Right cardiac atrium (tissue), 5 donors: ENCODE measurements at regions not wholly inside any gene's neighbourhood (a gene's known extent, or its start where the extent isn't known, plus 50 kb on each side); places are given as distances from the start of the nearest gene placed in this dataset.
A peak's percentile ranks its signal among the peaks of the same experiment; 100 is the strongest.
"Not testable (repeated sequence)": the region's sequence is repeated elsewhere in the genome, so short reads cannot be mapped to it uniquely, and the experiment has no call there.

Source experiments
- ATAC-seq, 2 donors: fragments of 200-7000 bp; cut with Tn5 transposase; one replicate each; pipeline versions ENCODE4 v1.8.0 to v1.9.1; 2020; ENCODE audit warnings: moderate library complexity in 2 of 2, mild to moderate bottlenecking in 1 of 2
- DNase-seq, 3 donors: peaks; one replicate each; pipeline ENCODE4 v3.0.0-alpha.2; 2020
- H3K27ac ChIP-seq: one replicate; pipeline ENCODE4 v1.5.1; 2013; ENCODE audit warnings: mild to moderate bottlenecking, low read length, control low read depth, moderate library complexity
- H3K27me3 ChIP-seq: one replicate; pipeline ENCODE4 v1.6.1; 2013; ENCODE audit not compliant: control insufficient read depth, insufficient read depth
- H3K4me1 ChIP-seq: one replicate; pipeline ENCODE4 v1.6.1; 2013; ENCODE audit warnings: low read length; ENCODE audit not compliant: control insufficient read depth, insufficient read depth
- H3K4me3 ChIP-seq: one replicate; pipeline ENCODE4 v1.5.1; 2013; ENCODE audit warnings: low read length, control low read depth
- H3K9me3 ChIP-seq: one replicate; pipeline ENCODE4 v1.6.1; 2013; ENCODE audit warnings: low read length; ENCODE audit not compliant: control insufficient read depth
- WGBS: extraction: QIAGEN DNeasy Blood & Tissue Kit; methylation state at CpG from one replicate; pipeline ENCODE4 v1.1.7; 2013; 5-methylcytosine and 5-hydroxymethylcytosine counted together
- intact Hi-C, 4 donors: fragments of 100-400 bp; cut with DNase I; formaldehyde crosslinking; loops; one replicate each; pipeline versions ENCODE4 v1.11.0 to v1.14.0; 2022 to 2023
- donor health status: healthy with polysubstance abuse.
- donor health status: DM: no; HTN: yes; CAD: no.
- donor health status: DM: no; HTN: no; CAD: no.
- donor health status: DM: no; HTN: yes; CAD: no; lungs with severe emphysema.
- donor health status: DM: yes; HTN: yes; CAD: no.

DNA sequence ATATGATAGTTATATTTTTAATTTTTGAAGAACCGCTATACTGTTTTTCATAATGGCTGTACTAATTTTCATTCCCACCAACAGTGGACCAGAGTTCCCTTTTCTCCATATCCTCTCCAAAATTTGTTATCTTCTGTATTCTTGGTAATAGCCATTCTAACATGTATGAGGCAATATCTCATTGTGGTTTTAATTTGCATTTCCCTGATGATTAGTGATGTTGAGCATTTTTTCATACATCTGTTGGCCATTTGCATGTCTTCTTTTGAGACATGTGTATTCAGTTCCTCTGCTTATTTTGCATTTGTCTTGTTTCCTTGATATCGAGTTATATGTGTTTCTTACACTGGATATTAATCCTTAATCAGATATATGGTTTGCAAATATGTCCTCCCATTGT, 770.8 kb upstream of the MBL2 start:
- Histone ChIP-seq H3K9me3 (no peaks in the 10 kb centered on the region), H3K27ac (no peak overlapping the region), H3K4me3 (no peak overlapping the region), H3K27me3 (no peaks in the 10 kb centered on the region), H3K4me1 (no peaks in the 10 kb centered on the region)
- DNase-seq (no peak), ATAC-seq (no peak)
- intact Hi-C loops = no loop called here
- 93% methylated on average over 2 of the region's 2 CpGs for WGBS

DNA sequence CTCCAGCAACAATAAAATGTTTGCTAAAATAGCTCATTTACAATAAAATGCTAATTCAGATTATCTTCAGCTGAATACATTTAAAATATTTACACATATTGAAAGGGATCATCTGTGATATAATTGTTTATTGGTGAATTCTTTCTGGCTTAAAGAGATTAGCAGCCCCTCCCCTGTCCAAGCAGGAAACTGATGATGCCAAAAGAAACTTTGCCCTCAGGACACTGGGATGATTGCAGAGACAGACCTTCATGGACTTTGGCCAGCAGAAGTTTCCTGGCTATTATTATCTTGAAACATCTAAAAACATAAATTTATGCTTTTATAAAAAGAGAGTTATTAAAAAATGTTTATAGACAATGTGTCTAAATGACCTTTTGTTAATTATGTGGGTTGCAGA, 764.9 kb upstream of the MBL2 start:
- Histone ChIP-seq H3K9me3 (no peaks in the 10 kb centered on the region), H3K4me3 (no peak overlapping the region), H3K4me1 (no peaks in the 10 kb centered on the region), H3K27ac (no peak overlapping the region), H3K27me3 (no peaks in the 10 kb centered on the region)
- ATAC-seq (no peak), DNase-seq (no peak)
- intact Hi-C loops = no loop called here

DNA sequence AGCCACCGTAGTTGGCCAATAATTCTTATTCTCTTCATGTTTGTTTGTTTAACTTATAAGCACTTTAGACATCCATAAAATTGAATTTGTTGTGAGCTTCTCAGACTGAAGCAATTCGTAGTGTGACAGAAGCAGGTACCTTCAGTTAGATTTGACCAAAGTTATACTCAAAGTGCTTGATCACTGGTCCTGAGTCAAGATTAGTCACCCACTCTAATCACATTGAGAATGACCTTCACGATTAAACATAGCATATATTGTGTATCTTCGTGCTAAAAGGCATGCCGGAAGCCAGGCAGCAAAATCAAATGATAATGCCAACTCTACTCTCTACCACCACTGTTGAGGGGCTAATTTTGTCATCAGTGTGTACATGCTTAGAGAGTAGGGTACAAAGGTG, 763.7 kb upstream of the MBL2 start:
- DNase-seq (no peak), ATAC-seq (no peak)
- intact Hi-C loops = no loop called here
- WGBS = 77% methylated on average over 5 of the region's 5 CpGs
- H3K27me3 ChIP-seq = no peaks in the 10 kb centered on the region
- no peak overlapping the region for H3K4me3 ChIP-seq
- no peaks in the 10 kb centered on the region for H3K9me3 ChIP-seq
- no peak overlapping the region for H3K27ac ChIP-seq
- H3K4me1 ChIP-seq = no peaks in the 10 kb centered on the region

DNA sequence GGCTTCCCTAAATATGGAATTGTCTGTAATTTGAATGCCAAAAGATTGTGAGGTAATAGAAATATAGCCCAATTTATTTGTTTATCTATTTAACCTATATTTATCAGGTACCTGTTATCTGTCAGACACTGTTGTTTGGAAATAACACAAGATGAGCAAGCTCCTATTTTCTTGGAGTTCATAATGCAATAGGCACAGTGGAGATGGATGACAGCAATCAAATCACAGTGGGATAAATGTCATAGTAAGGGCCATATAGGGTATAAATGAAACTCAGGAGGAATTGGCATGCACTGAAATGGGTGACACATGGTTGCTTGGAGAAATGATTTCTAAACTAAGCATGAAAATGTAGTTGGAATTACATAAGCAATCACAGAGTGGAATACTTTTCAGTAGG, 761.8 kb upstream of the MBL2 start:
- intact Hi-C loops = no loop called here
- Histone ChIP-seq H3K27ac (no peak overlapping the region), H3K4me3 (no peak overlapping the region), H3K27me3 (no peaks in the 10 kb centered on the region), H3K9me3 (no peaks in the 10 kb centered on the region), H3K4me1 (no peaks in the 10 kb centered on the region)
- ATAC-seq (no peak), DNase-seq (no peak)

DNA sequence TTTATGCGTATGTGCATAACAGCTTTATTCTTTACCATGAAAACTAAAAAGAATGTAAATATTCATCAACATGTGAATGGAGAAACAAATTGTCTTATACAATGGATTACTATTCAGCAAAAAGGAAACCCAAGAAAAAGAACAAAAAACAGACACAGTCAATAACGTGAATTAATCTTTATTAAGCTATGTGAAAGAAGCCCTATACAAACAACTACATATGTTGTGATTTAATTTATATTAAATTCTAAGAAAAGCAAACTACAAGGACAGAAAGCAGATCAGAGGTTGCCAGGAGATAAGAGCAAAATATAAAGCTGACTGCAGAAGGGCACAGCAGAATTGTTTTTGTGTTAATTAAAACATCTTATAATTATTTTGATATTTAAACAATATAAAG, 756.4 kb upstream of the MBL2 start:
- H3K4me1 ChIP-seq = no peaks in the 10 kb centered on the region
- intact Hi-C loops = no loop called here
- WGBS = 65% methylated on average over 2 of the region's 2 CpGs
- no peak for ATAC-seq
- no peaks in the 10 kb centered on the region for H3K9me3 ChIP-seq
- no peak overlapping the region for H3K27ac ChIP-seq
- H3K27me3 ChIP-seq = no peaks in the 10 kb centered on the region
- H3K4me3 ChIP-seq = no peak overlapping the region
- no peak for DNase-seq

DNA sequence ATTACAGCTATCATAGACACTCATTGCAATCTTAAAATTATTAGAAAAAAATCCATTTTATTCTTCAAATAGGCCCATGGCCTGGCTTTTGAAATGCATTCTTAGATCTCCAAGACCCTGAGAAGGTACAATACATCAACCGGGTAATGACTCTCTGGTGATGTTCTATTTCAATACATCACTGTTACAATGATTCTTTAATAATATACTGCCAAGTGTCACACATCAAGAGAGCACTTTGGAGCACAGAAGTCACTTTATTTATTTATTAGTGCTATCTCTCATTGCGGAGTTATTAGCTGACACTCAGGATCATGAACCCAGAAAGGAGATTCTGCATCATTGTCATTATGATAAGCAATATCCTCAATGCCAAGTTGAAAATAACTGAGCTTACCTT, 748.5 kb upstream of the MBL2 start:
- Histone ChIP-seq H3K27ac (no peak overlapping the region), H3K4me1 (no peaks in the 10 kb centered on the region), H3K4me3 (no peak overlapping the region), H3K27me3 (no peaks in the 10 kb centered on the region), H3K9me3 (no peaks in the 10 kb centered on the region)
- 71% methylated on average over 2 of the region's 2 CpGs for WGBS
- DNase-seq (no peak), ATAC-seq (no peak)
- intact Hi-C loops = no loop called here

DNA sequence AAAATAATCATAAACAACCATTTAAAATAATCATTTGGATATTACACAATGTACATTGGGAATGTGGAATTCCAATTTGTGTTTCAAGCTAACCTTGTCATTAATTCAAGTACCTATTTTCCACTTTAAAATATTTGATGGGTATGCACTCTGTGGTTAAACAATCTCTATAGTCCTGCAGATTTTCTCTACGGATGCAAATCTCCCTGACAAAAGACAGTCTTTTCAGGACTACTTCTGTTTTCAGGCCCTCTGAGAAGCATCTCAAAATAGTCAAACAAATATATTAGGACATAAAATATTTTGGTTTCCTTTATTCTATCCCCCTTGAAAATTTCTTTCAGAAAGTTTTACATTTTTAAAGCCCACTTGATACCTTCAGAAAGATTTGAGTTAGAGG, 735.6 kb upstream of the MBL2 start:
- no peaks in the 10 kb centered on the region for H3K4me1 ChIP-seq
- H3K27me3 ChIP-seq = no peaks in the 10 kb centered on the region
- 65% methylated on average over 1 of the region's 1 CpG for WGBS
- intact Hi-C loops = no loop called here
- DNase-seq (no peak), ATAC-seq (no peak)
- no peak overlapping the region for H3K4me3 ChIP-seq
- no peaks in the 10 kb centered on the region for H3K9me3 ChIP-seq
- no peak overlapping the region for H3K27ac ChIP-seq

DNA sequence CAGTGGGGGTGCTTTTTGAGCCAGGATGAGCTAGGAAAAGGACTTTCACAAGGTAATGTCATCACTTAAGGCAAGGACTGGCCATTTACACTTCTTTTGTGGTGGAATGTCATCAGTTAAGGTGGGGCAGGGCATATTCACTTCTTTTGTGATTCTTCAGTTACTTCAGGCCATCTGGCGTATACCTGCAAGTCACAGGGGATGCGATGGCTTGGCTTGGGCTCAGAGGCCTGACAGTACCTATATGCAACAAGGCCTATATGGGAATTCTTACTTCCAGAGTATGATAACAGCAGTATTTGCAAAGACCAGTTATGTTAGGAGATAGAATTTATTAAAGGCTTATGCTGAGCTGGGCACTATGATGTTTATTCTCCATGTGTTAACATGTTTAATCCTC, 731.9 kb upstream of the MBL2 start:
- H3K27me3 ChIP-seq, intact Hi-C loops, H3K4me1 ChIP-seq, H3K27ac ChIP-seq, ATAC-seq, H3K9me3 ChIP-seq, H3K4me3 ChIP-seq, DNase-seq: not testable (repeated sequence)
- 94% methylated on average over 2 of the region's 2 CpGs for WGBS

DNA sequence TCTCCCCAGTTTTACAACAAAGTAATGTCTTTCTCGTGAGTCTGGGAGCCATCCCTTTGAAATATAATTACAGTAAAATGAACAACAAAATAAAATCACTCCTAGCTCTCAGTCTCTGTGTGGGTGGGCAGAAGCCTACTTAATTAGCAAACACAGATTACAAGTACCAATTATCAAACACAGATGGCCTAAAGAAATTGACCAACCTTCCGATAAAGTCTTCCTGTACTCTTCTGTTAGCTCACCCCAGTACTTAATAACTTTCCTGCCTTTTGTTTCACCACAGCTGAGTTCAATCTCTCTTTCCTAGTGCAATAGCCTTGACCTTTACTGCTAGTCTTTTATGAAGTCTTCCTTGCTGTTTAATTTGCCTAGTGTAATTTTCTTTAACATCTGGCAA, 719.2 kb upstream of the MBL2 start:
- no peak overlapping the region for H3K4me3 ChIP-seq
- H3K9me3 ChIP-seq = no peaks in the 10 kb centered on the region
- intact Hi-C loops = no loop called here
- ATAC-seq (no peak), DNase-seq (no peak)
- no peak overlapping the region for H3K27ac ChIP-seq
- no peaks in the 10 kb centered on the region for H3K27me3 ChIP-seq
- H3K4me1 ChIP-seq = no peaks in the 10 kb centered on the region
- WGBS = 69% methylated on average over 2 of the region's 2 CpGs

DNA sequence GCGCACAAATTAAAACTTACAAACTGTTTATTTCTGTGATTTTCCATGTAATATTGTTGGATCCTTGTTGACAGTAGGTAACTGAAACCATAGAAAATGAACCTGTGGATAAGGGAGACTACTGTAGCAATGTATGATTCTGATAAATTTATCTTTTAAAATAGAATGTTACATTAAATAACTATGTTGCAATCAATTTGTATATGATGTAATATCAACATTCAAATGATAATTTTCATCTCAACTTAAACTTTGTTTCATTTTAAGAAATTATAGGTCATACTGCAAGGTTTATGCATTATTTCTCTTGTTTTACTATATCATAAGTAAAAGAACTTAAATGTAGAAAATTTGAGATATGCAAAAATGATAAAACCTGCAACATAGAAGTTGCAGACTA, 718.0 kb upstream of the MBL2 start:
- Histone ChIP-seq H3K4me1 (no peaks in the 10 kb centered on the region), H3K4me3 (no peak overlapping the region), H3K9me3 (no peaks in the 10 kb centered on the region), H3K27me3 (no peaks in the 10 kb centered on the region), H3K27ac (no peak overlapping the region)
- intact Hi-C loops = no loop called here
- 94% methylated on average over 1 of the region's 1 CpG for WGBS
- DNase-seq (no peak), ATAC-seq (no peak)

DNA sequence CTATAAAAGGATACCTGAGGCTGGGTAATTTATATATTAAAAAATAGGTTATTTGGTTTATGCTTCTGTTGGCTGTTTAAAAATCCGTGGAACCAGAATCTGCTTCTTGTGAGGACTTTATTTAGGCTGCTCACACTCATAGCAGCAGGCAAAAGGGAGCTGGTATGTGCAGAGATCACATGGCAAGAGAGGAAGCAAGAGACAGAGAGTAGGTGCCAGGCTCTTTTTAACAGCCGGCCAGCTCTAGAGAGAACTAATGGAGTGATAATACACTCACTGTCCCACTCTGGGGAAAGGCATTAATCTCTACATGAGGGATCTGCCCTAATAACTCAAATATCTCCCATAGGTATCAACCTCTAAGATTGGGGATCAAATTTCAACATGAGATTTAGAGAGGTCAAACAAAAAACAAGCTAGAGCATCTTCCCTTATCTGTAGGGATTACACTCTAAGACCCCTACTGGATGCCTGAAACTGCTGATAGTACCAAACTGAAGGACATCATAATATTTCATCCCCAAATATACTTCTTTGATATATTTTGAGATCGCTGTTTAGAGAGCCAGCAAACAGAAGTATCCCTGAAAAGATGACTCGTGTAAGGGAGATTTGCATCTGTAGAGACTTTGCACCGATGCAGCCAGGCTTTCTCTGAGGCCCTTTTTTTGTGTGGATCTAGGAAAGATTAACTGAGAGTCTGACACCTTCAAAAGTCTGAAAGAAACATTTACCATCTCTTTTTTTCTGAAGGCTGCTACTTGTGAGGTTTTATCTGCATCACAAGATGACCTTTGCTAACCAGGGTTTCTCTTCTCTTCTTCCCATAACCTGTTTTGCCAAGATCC, 717.0 kb upstream of the MBL2 start:
- DNase-seq = no peak
- H3K27ac ChIP-seq = no peak overlapping the region
- 49% methylated on average over 5 of the region's 5 CpGs for WGBS

More for the DNA sequence above, 717.0 kb upstream of the MBL2 start:
- Histone ChIP-seq H3K4me3 (no peak overlapping the region), H3K4me1 (no peaks in the 10 kb centered on the region), H3K9me3 (no peaks in the 10 kb centered on the region), H3K27me3 (no peaks in the 10 kb centered on the region)
- ATAC-seq = peak; percentile 66 to 84
- intact Hi-C loops = no loop called here
